Inflammatory macrophage treated with lipopolysaccharide for 4 hours (primary cell): ENCODE measurements at regions not wholly inside any gene's neighbourhood (a gene's known extent, or its start where the extent isn't known, plus 50 kb on each side); places are given as distances from the start of the nearest gene placed in this dataset.

Experiments
- DNase-seq: peaks from one replicate; pipeline ENCODE4 v3.0.0-alpha.2; 2020

GRCh38 chr11:11036848-11037732 lies 179.2 kb upstream of the ZBED5 start:
- peak; percentile 43 for DNase-seq

GRCh38 chr11:11036185-11036847 lies 178.5 kb upstream of the ZBED5 start:
- DNase-seq = no peak

GRCh38 chr11:11035331-11035730 lies 177.5 kb upstream of the ZBED5 start:
- no peak for DNase-seq

GRCh38 chr11:11034476-11034875 lies 176.6 kb upstream of the ZBED5 start:
- no peak for DNase-seq

- DNase-seq = no peak
These were observed 174.2 kb upstream of the ZBED5 start for GRCh38 chr11:11032066-11032465.

GRCh38 chr11:11029027-11029426 lies 171.2 kb upstream of the ZBED5 start:
- no peak for DNase-seq

- peak; percentile 52 for DNase-seq
These were observed 170.3 kb upstream of the ZBED5 start for GRCh38 chr11:11028017-11028692.

- DNase-seq = no peak
These were observed 169.4 kb upstream of the ZBED5 start for GRCh38 chr11:11027288-11027687.

GRCh38 chr11:11025087-11025486 lies 167.2 kb upstream of the ZBED5 start:
- DNase-seq = peak; percentile 75

GRCh38 chr11:11022125-11022730 lies 164.4 kb upstream of the ZBED5 start:
- DNase-seq = peak; percentile 46

- DNase-seq = peak; percentile 6
These were observed 163.7 kb upstream of the ZBED5 start for GRCh38 chr11:11021563-11021962.

- DNase-seq = no peak
These were observed 162.9 kb upstream of the ZBED5 start for GRCh38 chr11:11020747-11021149.

- DNase-seq = peak; percentile 3
These were observed 162.4 kb upstream of the ZBED5 start for GRCh38 chr11:11020219-11020726.

- DNase-seq = no peak
These were observed 159.1 kb upstream of the ZBED5 start for GRCh38 chr11:11016943-11017342.

- DNase-seq = no peak
These were observed 158.2 kb upstream of the ZBED5 start for GRCh38 chr11:11016068-11016467.

GRCh38 chr11:11011617-11012016 lies 153.8 kb upstream of the ZBED5 start:
- no peak for DNase-seq

- peak; percentile 48 for DNase-seq
These were observed 152.8 kb upstream of the ZBED5 start for GRCh38 chr11:11010624-11011127.

- no peak for DNase-seq
These were observed 151.3 kb upstream of the ZBED5 start for GRCh38 chr11:11009179-11009578.

- DNase-seq = no peak
These were observed 146.2 kb upstream of the ZBED5 start for GRCh38 chr11:11004069-11004468.

GRCh38 chr11:11003226-11003625 lies 145.4 kb upstream of the ZBED5 start:
- DNase-seq = no peak

GRCh38 chr11:11000579-11001283 lies 142.9 kb upstream of the ZBED5 start:
- no peak for DNase-seq

GRCh38 chr11:10998674-10999073 lies 140.8 kb upstream of the ZBED5 start:
- no peak for DNase-seq
